Neural cell (in vitro differentiated cells): ENCODE measurements at regions not wholly inside any gene's neighbourhood (a gene's known extent, or its start where the extent isn't known, plus 50 kb on each side); places are given as distances from the start of the nearest gene placed in this dataset.

Source experiments
- H2AFZ ChIP-seq: fragments of 200-600, 300-800 bp; sonication (generic), shearing (Covaris generic); 2 replicates; pipeline ENCODE4 v1.6.0; 2014; ENCODE audit warnings: low read depth, mild to moderate bottlenecking, antibody characterized with exemption, low read length, moderate library complexity
- H3F3A ChIP-seq: fragments of 200-600 bp; shearing (Covaris generic); 2 replicates; pipeline ENCODE4 v1.6.1; 2016; ENCODE audit warnings: mild to moderate bottlenecking, moderate library complexity, mixed read lengths, antibody characterized with exemption, low read length; ENCODE audit not compliant: insufficient read depth, poor library complexity, severe bottlenecking
- H3K27ac ChIP-seq: fragments of 200-600, 300-800 bp; sonication (generic), shearing (Covaris generic); 2 replicates; pipeline ENCODE4 v1.5.1; 2014; ENCODE audit warnings: mild to moderate bottlenecking, low read length, moderate library complexity
- H3K27me3 ChIP-seq: fragments of 300-800, 200-600 bp; sonication (generic), shearing (Covaris generic); 2 replicates; pipeline ENCODE4 v1.6.0; 2014; ENCODE audit warnings: mild to moderate bottlenecking, low read depth, low read length, moderate library complexity; ENCODE audit not compliant: insufficient read depth
- H3K36me3 ChIP-seq: fragments of 300-800, 200-600 bp; sonication (generic), shearing (Covaris generic); 2 replicates; pipeline ENCODE4 v1.5.1; 2014; ENCODE audit warnings: mild to moderate bottlenecking, antibody characterized with exemption, low read length, moderate library complexity; ENCODE audit not compliant: insufficient read depth
- H3K4me2 ChIP-seq: fragments of 300-800, 200-600 bp; sonication (generic), shearing (Covaris generic); 2 replicates; pipeline ENCODE4 v1.6.0; 2014; ENCODE audit warnings: mild to moderate bottlenecking, low read length
- H3K4me3 ChIP-seq: fragments of 300-800, 200-600 bp; sonication (generic), shearing (Covaris generic); 2 replicates; pipeline ENCODE4 v1.5.1; 2014; ENCODE audit warnings: mild to moderate bottlenecking, low read length, moderate library complexity
- H3K79me2 ChIP-seq: fragments of 200-600 bp; shearing (Covaris generic); replicated peaks from 2 replicates; pipeline ENCODE4 v1.6.0; 2014; ENCODE audit warnings: mild to moderate bottlenecking, low read length, moderate library complexity; ENCODE audit not compliant: insufficient read depth
- H3K9ac ChIP-seq: fragments of 300-800, 200-600 bp; sonication (generic), shearing (Covaris generic); 2 replicates; pipeline ENCODE4 v1.6.1; 2016; ENCODE audit warnings: mild to moderate bottlenecking, low read length, mixed read lengths
- H3K9me2 ChIP-seq: fragments of 200-600 bp; shearing (Covaris generic); 2 replicates; pipeline ENCODE4 v1.6.1; 2016; ENCODE audit warnings: mild to moderate bottlenecking, low read length, mixed read lengths; ENCODE audit not compliant: insufficient read depth
- H3K9me3 ChIP-seq: fragments of 200-600, 300-800 bp; sonication (generic), shearing (Covaris generic); 2 replicates; pipeline ENCODE4 v1.6.1; 2016; ENCODE audit warnings: mild to moderate bottlenecking, mixed run types, low read length, moderate library complexity, mixed read lengths
- H4K20me1 ChIP-seq: fragments of 200-600 bp; shearing (Covaris generic); 2 replicates; pipeline ENCODE4 v1.6.1; 2016; ENCODE audit warnings: mild to moderate bottlenecking, mixed run types; ENCODE audit not compliant: insufficient read depth
- CTCF ChIP-seq: fragments of 450-650 bp; IDR thresholded peaks from 2 replicates; pipeline ENCODE4 v1.5.1; 2014; ENCODE audit warnings: antibody characterized with exemption, mild to moderate bottlenecking, moderate library complexity; ENCODE audit not compliant: poor library complexity, severe bottlenecking
- EP300 ChIP-seq: fragments of 450-650 bp; conservative IDR thresholded peaks from 2 replicates; pipeline ENCODE4 v1.6.1; 2014; ENCODE audit warnings: antibody characterized with exemption, mild to moderate bottlenecking, moderate library complexity; ENCODE audit not compliant: poor library complexity, severe bottlenecking
- EZH2 ChIP-seq: fragments of 200-600, 300-800 bp; shearing (Covaris generic), sonication (generic); IDR thresholded peaks from 2 replicates; pipeline ENCODE4 v1.6.1; 2014; ENCODE audit warnings: antibody characterized with exemption, low read length, borderline replicate concordance, mild to moderate bottlenecking; ENCODE audit not compliant: insufficient read depth, poor library complexity, severe bottlenecking
- MXI1 ChIP-seq: fragments of 450-650 bp; conservative IDR thresholded peaks from 2 replicates; pipeline ENCODE4 v1.6.1; 2014; ENCODE audit warnings: antibody characterized with exemption, mild to moderate bottlenecking; ENCODE audit not compliant: poor library complexity, severe bottlenecking
- POLR2AphosphoS5 ChIP-seq: IDR thresholded peaks from 2 replicates; pipeline ENCODE4 v1.6.1; 2012
- RAD21 ChIP-seq: fragments of 450-650 bp; conservative IDR thresholded peaks from 2 replicates; pipeline ENCODE4 v1.6.1; 2014; ENCODE audit warnings: antibody characterized with exemption, mild to moderate bottlenecking, moderate library complexity
- REST ChIP-seq: IDR thresholded peaks from 2 replicates; pipeline ENCODE4 v1.6.1; 2012; ENCODE audit warnings: borderline replicate concordance
- SMC3 ChIP-seq: fragments of 450-650 bp; conservative IDR thresholded peaks from 2 replicates; pipeline ENCODE4 v1.6.1; 2014; ENCODE audit warnings: antibody characterized with exemption, mild to moderate bottlenecking, moderate library complexity; ENCODE audit not compliant: poor library complexity
- TAF1 ChIP-seq: IDR thresholded peaks from 2 replicates; pipeline ENCODE4 v1.6.1; 2012; ENCODE audit warnings: low read depth

- Histone ChIP-seq H3K27ac (no peak overlapping the region), H3K4me2 (no peak overlapping the region), H3K36me3 (no peaks in the 10 kb centered on the region), H4K20me1 (no peaks in the 10 kb centered on the region), H3K9me2 (no peaks in the 10 kb centered on the region), H2AFZ (no peak overlapping the region), H3K4me3 (no peak overlapping the region), H3K9me3 (no peaks in the 10 kb centered on the region), H3K9ac (no peak overlapping the region), H3F3A (no peaks in the 10 kb centered on the region), H3K27me3 (no peaks in the 10 kb centered on the region), H3K79me2 (no peaks in the 10 kb centered on the region)
- TF ChIP-seq RAD21 (no peak), MXI1 (no peak), SMC3 (no peak), EP300 (no peak), CTCF (no peak), TAF1 (no peak), POLR2AphosphoS5 (no peak), EZH2 (no peak), REST (no peak)
Observed at GRCh38 chr19:28744943-28745342, 468.0 kb downstream of the UQCRFS1 start.

- Histone ChIP-seq H3K9me3 (no peaks in the 10 kb centered on the region), H3K4me2 (no peak overlapping the region), H4K20me1 (no peaks in the 10 kb centered on the region), H3K27ac (no peak overlapping the region), H2AFZ (no peak overlapping the region), H3K36me3 (no peaks in the 10 kb centered on the region), H3K27me3 (no peaks in the 10 kb centered on the region), H3K4me3 (no peak overlapping the region), H3K9ac (no peak overlapping the region), H3F3A (no peaks in the 10 kb centered on the region), H3K79me2 (no peaks in the 10 kb centered on the region), H3K9me2 (no peaks in the 10 kb centered on the region)
- TF ChIP-seq RAD21 (no peak), REST (no peak), EZH2 (no peak), TAF1 (no peak), MXI1 (no peak), EP300 (no peak), SMC3 (no peak), CTCF (no peak), POLR2AphosphoS5 (no peak)
Observed at GRCh38 chr19:28744014-28744413, 468.9 kb downstream of the UQCRFS1 start.
